ENCODE measurements at regions not wholly inside any gene's neighbourhood (a gene's known extent, or its start where the extent isn't known, plus 50 kb on each side); places are given as distances from the start of the nearest gene placed in this dataset.

- TF ChIP-seq CTCF (IDR thresholded peaks at IDR 0.05) (no peak), POLR2A (IDR thresholded peaks at IDR 0.05) (no peak)
- H3K4me1 ChIP-seq: no peaks in the 10 kb centered on the region
- DNase-seq: no peak
- H3K27me3 ChIP-seq: no peaks in the 10 kb centered on the region
- H3K36me3 ChIP-seq: no peaks in the 10 kb centered on the region
- H3K9me3 ChIP-seq: no peaks in the 10 kb centered on the region
- H3K27ac ChIP-seq: peak overlapping the region in 1 of 2 donors; percentile 70
- intact Hi-C loops (cut with DNase I; ENCODE audit: low total_unique reads): no loop called here
- no peak overlapping the region for H3K4me3 ChIP-seq
Observed at GRCh38 chr2:145067549-145068030, 547.7 kb upstream of the ZEB2 start.

DNA sequence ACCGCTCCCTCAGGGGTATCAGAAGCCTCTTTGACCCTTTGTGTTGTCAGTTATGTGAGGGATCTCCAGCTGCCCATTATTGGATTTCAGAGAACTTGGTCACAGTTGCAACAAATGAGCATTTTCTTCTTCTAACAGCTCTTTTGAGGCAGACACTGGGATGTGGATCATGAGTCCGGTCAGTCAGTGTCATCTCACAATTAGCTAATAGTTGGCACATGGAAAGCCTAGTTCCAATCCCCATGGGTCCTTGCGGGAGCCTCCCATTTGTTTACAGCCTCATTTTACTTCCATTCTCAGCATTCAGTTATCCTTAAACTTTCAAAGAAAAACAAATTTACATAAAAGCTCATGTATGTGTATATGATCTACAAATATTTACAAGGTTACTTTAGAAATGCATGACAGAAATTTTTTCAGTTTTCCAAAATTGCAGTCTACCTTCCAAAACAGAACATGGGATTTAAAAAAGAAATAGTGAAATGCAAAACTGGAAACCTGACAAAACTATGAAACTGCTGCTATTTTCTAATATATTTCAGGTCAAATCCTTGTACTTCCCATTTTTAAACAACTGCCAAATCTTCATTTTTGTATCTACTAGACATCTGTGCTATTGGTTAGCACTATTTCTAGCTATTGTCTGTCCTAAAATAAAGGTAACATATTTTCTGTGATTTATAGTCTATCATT is 547.1 kb upstream of the ZEB2 start:
- H3K9me3 ChIP-seq: no peaks in the 10 kb centered on the region
- intact Hi-C loops (cut with DNase I; ENCODE audit: low total_unique reads): no loop called here
- H3K4me1 ChIP-seq: no peaks in the 10 kb centered on the region
- TF ChIP-seq POLR2A (IDR thresholded peaks at IDR 0.05) (no peak), CTCF (IDR thresholded peaks at IDR 0.05) (no peak)
- H3K27me3 ChIP-seq: no peaks in the 10 kb centered on the region
- H3K27ac ChIP-seq: peak overlapping the region; percentile 38 to 70
- no peak overlapping the region for H3K4me3 ChIP-seq
- no peaks in the 10 kb centered on the region for H3K36me3 ChIP-seq
- no peak for DNase-seq

DNA sequence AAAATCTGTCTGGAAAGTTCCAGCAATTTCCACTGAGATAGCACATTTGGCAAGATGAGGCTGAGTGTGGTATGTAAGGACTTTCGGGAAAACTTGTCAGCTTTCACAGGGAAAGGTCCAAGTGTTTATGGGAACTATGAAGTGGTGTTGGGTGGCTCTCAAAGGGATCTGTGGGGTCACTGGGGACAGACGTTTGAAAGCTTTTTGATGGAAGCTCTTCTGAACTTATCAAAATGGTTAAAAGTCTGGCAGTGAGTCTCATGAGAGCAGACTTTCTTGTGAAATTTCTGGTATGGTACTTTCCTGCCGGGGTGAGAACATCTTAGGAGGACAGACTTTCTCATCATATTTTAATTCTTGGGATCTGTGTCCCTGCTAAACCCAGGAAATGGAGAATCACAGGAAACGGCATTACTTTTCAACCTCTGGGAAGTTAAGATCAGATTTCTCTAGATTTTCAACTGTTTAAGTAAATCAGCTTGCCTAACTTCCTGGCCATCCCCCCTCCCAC is 546.3 kb upstream of the ZEB2 start:
- Histone ChIP-seq H3K27ac (peak overlapping the region; percentile 38 to 70), H3K27me3 (no peaks in the 10 kb centered on the region), H3K4me3 (no peak overlapping the region), H3K9me3 (no peaks in the 10 kb centered on the region), H3K4me1 (no peaks in the 10 kb centered on the region), H3K36me3 (no peaks in the 10 kb centered on the region)
- TF ChIP-seq CTCF (IDR thresholded peaks at IDR 0.05) (no peak), POLR2A (IDR thresholded peaks at IDR 0.05) (no peak)
- intact Hi-C loops (cut with DNase I; ENCODE audit: low total_unique reads): no loop called here
- peak in 1 of 2 donors; percentile 15 for DNase-seq

GRCh38 chr2:145065342-145065741 is 545.4 kb upstream of the ZEB2 start:
- H3K27me3 ChIP-seq: no peaks in the 10 kb centered on the region
- intact Hi-C loops (cut with DNase I; ENCODE audit: low total_unique reads): no loop called here
- H3K9me3 ChIP-seq: no peaks in the 10 kb centered on the region
- no peaks in the 10 kb centered on the region for H3K36me3 ChIP-seq
- H3K4me1 ChIP-seq: no peaks in the 10 kb centered on the region
- TF ChIP-seq CTCF (IDR thresholded peaks at IDR 0.05) (no peak), POLR2A (IDR thresholded peaks at IDR 0.05) (no peak)
- peak overlapping the region in 1 of 2 donors; percentile 70 for H3K27ac ChIP-seq
- DNase-seq: no peak
- no peak overlapping the region for H3K4me3 ChIP-seq

- no peaks in the 10 kb centered on the region for H3K36me3 ChIP-seq
Observed at GRCh38 chr2:145064511-145064910, 544.6 kb upstream of the ZEB2 start.

More at GRCh38 chr2:145064511-145064910, 544.6 kb upstream of the ZEB2 start:
- Histone ChIP-seq H3K4me3 (no peak overlapping the region), H3K9me3 (no peaks in the 10 kb centered on the region), H3K27me3 (no peaks in the 10 kb centered on the region), H3K27ac (no peak overlapping the region), H3K4me1 (no peaks in the 10 kb centered on the region)
- no peak for DNase-seq
- no peak for TF ChIP-seq POLR2A (IDR thresholded peaks at IDR 0.05)
- no peak for TF ChIP-seq CTCF (IDR thresholded peaks at IDR 0.05)
- intact Hi-C loops (cut with DNase I; ENCODE audit: low total_unique reads): no loop called here

Data from uterus (tissue), 3 donors.